Tibial artery (tissue), 4 donors: ENCODE measurements at regions not wholly inside any gene's neighbourhood (a gene's known extent, or its start where the extent isn't known, plus 50 kb on each side); places are given as distances from the start of the nearest gene placed in this dataset.

Experiments used
- DNase-seq, 2 donors: peaks; one replicate each; pipeline ENCODE4 v3.0.0-alpha.2; 2019
- H3K27ac ChIP-seq, 2 donors: fragments of 200-600 bp; sonication (generic) in 1 of 2; 1 replicate in 1 of 2; 2 replicates in 1 of 2; pipeline ENCODE4 v1.5.1; 2018 to 2019; ENCODE audit warnings: mild to moderate bottlenecking in 1 of 2
- H3K27me3 ChIP-seq, 2 donors: fragments of 200-600 bp; sonication (generic) in 1 of 2; one replicate each; pipeline versions ENCODE4 v1.5.1 to v1.6.0; 2016 to 2019
- H3K36me3 ChIP-seq, 3 donors: fragments of 200-600 bp; sonication (generic) in 2 of 3; one replicate each; pipeline ENCODE4 v1.5.1; 2016 to 2019; ENCODE audit warnings: mild to moderate bottlenecking in 2 of 3
- H3K4me1 ChIP-seq, 4 donors: fragments of 200-600 bp; sonication (generic) in 2 of 4; 1 replicate in 3 of 4; 2 replicates in 1 of 4; pipeline ENCODE4 v1.5.1; 2016 to 2019
- H3K4me3 ChIP-seq, 2 donors: fragments of 200-600 bp; sonication (generic) in 1 of 2; 1 replicate in 1 of 2; 2 replicates in 1 of 2; pipeline ENCODE4 v1.5.1; 2018 to 2019; ENCODE audit warnings: mild to moderate bottlenecking in 2 of 2
- H3K9me3 ChIP-seq, 3 donors: fragments of 200-600 bp; sonication (generic) in 1 of 3; one replicate each; pipeline ENCODE4 v1.5.1; 2016 to 2019
- CTCF ChIP-seq, 2 experiments: fragments of 200-600 bp in 1 of 2; fragments of 450-650 bp in 1 of 2; IDR thresholded peaks; one replicate each; pipeline ENCODE4 v1.5.1; 2017 to 2019; ENCODE audit warnings: antibody characterized with exemption in 2 of 2, mild to moderate bottlenecking in 1 of 2, moderate library complexity in 1 of 2
- intact Hi-C: fragments of 100-400 bp; cut with DNase I; formaldehyde crosslinking; loops from one replicate; pipeline ENCODE4 v1.15.0; 2023; ENCODE audit warnings: low total_unique reads

- no peaks in the 10 kb centered on the region for H3K36me3 ChIP-seq
- no peak overlapping the region for H3K4me3 ChIP-seq
- peaks cover 0 to 67% (median 31%) of the 10 kb centered on the region in 4 donors for H3K4me1 ChIP-seq
- H3K27ac ChIP-seq: peak overlapping the region; percentile 66 to 67
- no peak for DNase-seq
- no peaks in the 10 kb centered on the region for H3K27me3 ChIP-seq
- intact Hi-C loops: no loop called here
- TF ChIP-seq CTCF (IDR thresholded peaks at IDR 0.05): no peak
- no peaks in the 10 kb centered on the region for H3K9me3 ChIP-seq
Observed at GRCh38 chr6:105600336-105601260, 197.7 kb upstream of the PREP start.

GRCh38 chr6:105598264-105598663, 195.4 kb upstream of the PREP start:
- H3K4me3 ChIP-seq: no peak overlapping the region
- H3K4me1 ChIP-seq: peaks cover 0 to 71% (median 32%) of the 10 kb centered on the region in 4 donors
- no peak for DNase-seq
- intact Hi-C loops: no loop called here
- no peaks in the 10 kb centered on the region for H3K9me3 ChIP-seq
- H3K27ac ChIP-seq: no peak overlapping the region
- H3K27me3 ChIP-seq: no peaks in the 10 kb centered on the region
- no peak for TF ChIP-seq CTCF (IDR thresholded peaks at IDR 0.05)
- H3K36me3 ChIP-seq: no peaks in the 10 kb centered on the region

- no peak for DNase-seq
- H3K4me3 ChIP-seq: no peak overlapping the region
- no peaks in the 10 kb centered on the region for H3K36me3 ChIP-seq
- H3K9me3 ChIP-seq: no peaks in the 10 kb centered on the region
- H3K4me1 ChIP-seq: peaks cover 0 to 55% (median 26%) of the 10 kb centered on the region in 4 donors
- H3K27ac ChIP-seq: no peak overlapping the region
- intact Hi-C loops: no loop called here
- no peaks in the 10 kb centered on the region for H3K27me3 ChIP-seq
- TF ChIP-seq CTCF (IDR thresholded peaks at IDR 0.05): no peak
Observed at GRCh38 chr6:105596284-105596755, 193.4 kb upstream of the PREP start.

- intact Hi-C loops: no loop called here
Observed at GRCh38 chr6:105595829-105596228, 192.9 kb upstream of the PREP start.

GRCh38 chr6:105594821-105595220, 191.9 kb upstream of the PREP start:
- Histone ChIP-seq H3K27me3 (no peaks in the 10 kb centered on the region), H3K9me3 (no peaks in the 10 kb centered on the region), H3K27ac (no peak overlapping the region), H3K4me1 (peaks cover 0 to 40% (median 16%) of the 10 kb centered on the region in 4 donors), H3K36me3 (no peaks in the 10 kb centered on the region), H3K4me3 (no peak overlapping the region)
- intact Hi-C loops: no loop called here
- TF ChIP-seq CTCF (IDR thresholded peaks at IDR 0.05): no peak
- DNase-seq: no peak

More at GRCh38 chr6:105595829-105596228, 192.9 kb upstream of the PREP start:
- no peaks in the 10 kb centered on the region for H3K27me3 ChIP-seq
- no peak for DNase-seq
- no peak overlapping the region for H3K27ac ChIP-seq
- no peak overlapping the region for H3K4me3 ChIP-seq
- peaks cover 0 to 50% (median 24%) of the 10 kb centered on the region in 4 donors for H3K4me1 ChIP-seq
- no peaks in the 10 kb centered on the region for H3K36me3 ChIP-seq
- TF ChIP-seq CTCF (IDR thresholded peaks at IDR 0.05): no peak
- H3K9me3 ChIP-seq: no peaks in the 10 kb centered on the region
